H1 (cell line): ENCODE measurements at regions not wholly inside any gene's neighbourhood (a gene's known extent, or its start where the extent isn't known, plus 50 kb on each side); places are given as distances from the start of the nearest gene placed in this dataset.
"Not testable (repeated sequence)": the region's sequence is repeated elsewhere in the genome, so short reads cannot be mapped to it uniquely, and the experiment has no call there.

Experiments
- CTCF ChIA-PET: fragments of 300-600 bp; sonication (Branson Sonifier 250); formaldehyde crosslinking; loops from one replicate; lab custom pipeline; 2021; ENCODE audit not compliant: partially characterized antibody; lab: Charles Lee
- POLR2A ChIA-PET: fragments of 300-600 bp; sonication (Branson Sonifier 250); formaldehyde crosslinking; loops from one replicate; lab custom pipeline; 2021; ENCODE audit warnings: inconsistent platforms; ENCODE audit not compliant: partially characterized antibody; lab: Charles Lee
- DNase-seq, 2 experiments: peaks; one replicate each; pipeline versions ENCODE4 v3.0.0 to v3.0.0-alpha.2; 2010 to 2022; ENCODE audit warnings: low spot score in 2 of 2, low read depth in 1 of 2, mixed read lengths in 1 of 2
- FAIRE-seq: peaks from 2 replicates; lab custom pipeline; 2011; peaks lifted over from hg19 to GRCh38; lab: Jason Lieb, UNC
- H2AFZ ChIP-seq: 2 replicates; pipeline ENCODE4 v1.8.1; 2012; ENCODE audit warnings: low read length, inconsistent platforms
- H2AK5ac ChIP-seq: 2 replicates; pipeline ENCODE4 v1.6.1; 2013; ENCODE audit warnings: low read depth, low read length
- H2BK120ac ChIP-seq: replicated peaks from 2 replicates; pipeline ENCODE3; 2013; ENCODE audit warnings: low read depth, low read length, inconsistent platforms
- H2BK12ac ChIP-seq: 2 replicates; pipeline ENCODE4 v1.6.1; 2013; ENCODE audit warnings: low read depth, low read length
- H2BK15ac ChIP-seq: 2 replicates; pipeline ENCODE4 v1.6.1; 2013; ENCODE audit warnings: low read length
- H2BK20ac ChIP-seq: 2 replicates; pipeline ENCODE4 v1.6.1; 2013; ENCODE audit warnings: low read length
- H2BK5ac ChIP-seq: 2 replicates; pipeline ENCODE4 v1.6.1; 2013; ENCODE audit warnings: low read depth, low read length
- H3K14ac ChIP-seq: 2 replicates; pipeline ENCODE4 v1.6.1; 2013; ENCODE audit warnings: inconsistent platforms; ENCODE audit not compliant: insufficient read length
- H3K18ac ChIP-seq: 2 replicates; pipeline ENCODE4 v1.6.1; 2013; ENCODE audit warnings: low read length; ENCODE audit errors: extremely low read depth
- H3K23ac ChIP-seq: 2 replicates; pipeline ENCODE4 v1.6.1; 2013; ENCODE audit warnings: inconsistent platforms; ENCODE audit not compliant: insufficient read length
- H3K23me2 ChIP-seq: 2 replicates; pipeline ENCODE4 v1.6.1; 2013; ENCODE audit warnings: low read depth, low read length
- H3K27ac ChIP-seq: 2 replicates; pipeline ENCODE4 v1.6.1; 2011; ENCODE audit warnings: low read depth, low read length, inconsistent platforms
- H3K27me3 ChIP-seq, 4 experiments: replicated peaks in 1 of 4; 1 replicate in 1 of 4; 2 replicates in 3 of 4; pipeline versions ENCODE4 v1.6.1 to v1.8.1; 2011 to 2013; ENCODE audit warnings: low read length in 3 of 4, mild to moderate bottlenecking in 3 of 4, inconsistent platforms in 2 of 4, mixed read lengths in 2 of 4, moderate library complexity in 1 of 4; ENCODE audit not compliant: control insufficient read depth in 3 of 4, insufficient read depth in 3 of 4; ENCODE audit errors: extremely low read depth in 1 of 4
- H3K36me3 ChIP-seq, 4 experiments: 2 replicates each; pipeline versions ENCODE4 v1.6.1 to v1.8.1; 2011 to 2013; ENCODE audit warnings: mild to moderate bottlenecking in 4 of 4, low read length in 3 of 4, moderate library complexity in 2 of 4, control low read depth in 1 of 4, inconsistent platforms in 1 of 4; ENCODE audit not compliant: insufficient read depth in 4 of 4, control insufficient read depth in 2 of 4
- H3K4ac ChIP-seq: replicated peaks from 2 replicates; pipeline ENCODE3; 2013; ENCODE audit warnings: low read length, low read depth, mixed read lengths, inconsistent platforms; ENCODE audit not compliant: insufficient read length
- H3K4me1 ChIP-seq, 4 experiments: replicated peaks in 1 of 4; 1 replicate in 1 of 4; 2 replicates in 3 of 4; pipeline versions ENCODE4 v1.6.1 to v1.8.1; 2011 to 2013; ENCODE audit warnings: low read length in 3 of 4, inconsistent platforms in 2 of 4, mixed read lengths in 1 of 4; ENCODE audit not compliant: insufficient read depth in 4 of 4, control insufficient read depth in 3 of 4
- H3K4me2 ChIP-seq, 2 experiments: 2 replicates each; pipeline versions ENCODE4 v1.6.1 to v1.8.1; 2011 to 2013; ENCODE audit warnings: low read depth in 2 of 2, low read length in 2 of 2, control low read depth in 1 of 2, inconsistent platforms in 1 of 2, mild to moderate bottlenecking in 1 of 2; ENCODE audit not compliant: insufficient read depth in 1 of 2
- H3K4me3 ChIP-seq, 4 experiments: fragments of 200-600, 300-600 bp in 1 of 4; sonication (generic), shearing (Covaris generic), sonication (Bioruptor Twin) in 1 of 4; 2 replicates each; pipeline versions ENCODE4 v1.5.1 to v1.8.1; 2011 to 2016; ENCODE audit warnings: low read length in 4 of 4, low read depth in 3 of 4, control low read depth in 2 of 4, inconsistent platforms in 2 of 4, mild to moderate bottlenecking in 2 of 4, mixed read lengths in 1 of 4, moderate library complexity in 1 of 4; ENCODE audit not compliant: insufficient read depth in 2 of 4; ENCODE audit errors: extremely low read depth in 1 of 4
- H3K56ac ChIP-seq: replicated peaks from 2 replicates; pipeline ENCODE3; 2013; ENCODE audit warnings: low read depth, mild to moderate bottlenecking, mixed read lengths, low read length, inconsistent platforms; ENCODE audit not compliant: insufficient read length
- H3K79me1 ChIP-seq: 2 replicates; pipeline ENCODE4 v1.6.1; 2013; ENCODE audit warnings: low read depth, low read length, control low read depth
- H3K79me2 ChIP-seq, 2 experiments: 2 replicates each; pipeline versions ENCODE4 v1.6.1 to v1.8.1; 2012 to 2013; ENCODE audit warnings: low read length in 2 of 2, mild to moderate bottlenecking in 2 of 2, inconsistent platforms in 1 of 2; ENCODE audit not compliant: insufficient read depth in 2 of 2, control insufficient read depth in 1 of 2
- H3K9ac ChIP-seq, 4 experiments: replicated peaks in 1 of 4; 1 replicate in 1 of 4; 2 replicates in 3 of 4; pipeline versions ENCODE4 v1.6.1 to v1.8.1; 2011 to 2013; ENCODE audit warnings: low read depth in 3 of 4, low read length in 3 of 4, control low read depth in 2 of 4, mild to moderate bottlenecking in 2 of 4, moderate library complexity in 2 of 4, inconsistent platforms in 1 of 4; ENCODE audit errors: extremely low read depth in 1 of 4
- H3K9me3 ChIP-seq, 2 experiments: 2 replicates each; pipeline versions ENCODE4 v1.6.1 to v1.8.1; 2012 to 2013; ENCODE audit warnings: mild to moderate bottlenecking in 2 of 2, moderate library complexity in 2 of 2, control low read depth in 1 of 2, inconsistent platforms in 1 of 2, low read depth in 1 of 2, low read length in 1 of 2, mixed read lengths in 1 of 2; ENCODE audit not compliant: insufficient read depth in 2 of 2
- H4K20me1 ChIP-seq, 2 experiments: replicated peaks in 1 of 2; 2 replicates each; pipeline versions ENCODE3 to v1.8.1; 2011 to 2013; ENCODE audit warnings: inconsistent platforms in 2 of 2, low read length in 2 of 2, mild to moderate bottlenecking in 1 of 2; ENCODE audit not compliant: insufficient read depth in 2 of 2, control insufficient read depth in 1 of 2
- H4K5ac ChIP-seq: 2 replicates; pipeline ENCODE4 v1.6.1; 2013; ENCODE audit warnings: low read length, low read depth, mixed read lengths, inconsistent platforms; ENCODE audit not compliant: insufficient read length
- H4K8ac ChIP-seq: 2 replicates; pipeline ENCODE4 v1.8.0; 2013; ENCODE audit warnings: mild to moderate bottlenecking, moderate library complexity, low read length, inconsistent platforms; ENCODE audit not compliant: insufficient read depth; ENCODE audit errors: extremely low read depth
- H4K91ac ChIP-seq: replicated peaks from 2 replicates; pipeline ENCODE3; 2013; ENCODE audit warnings: low read length, mixed read lengths, inconsistent platforms; ENCODE audit not compliant: insufficient read length
- CHD2 ChIP-seq: IDR thresholded peaks from 2 replicates; pipeline ENCODE4 v1.6.1; 2012; ENCODE audit warnings: low read length, improper control_type of control experiment
- GABPA ChIP-seq: IDR thresholded peaks from 2 replicates; pipeline ENCODE4 v1.6.1; 2011; ENCODE audit warnings: mild to moderate bottlenecking, low read length, moderate library complexity, borderline replicate concordance; ENCODE audit not compliant: insufficient read depth
- RBBP5 ChIP-seq: IDR thresholded peaks from 2 replicates; pipeline ENCODE4 v1.7.1; 2012; ENCODE audit warnings: low read depth, mild to moderate bottlenecking, inconsistent platforms, low read length, moderate library complexity, borderline replicate concordance
- WGBS, 2 experiments: shearing (Covaris generic) in 1 of 2; methylation state at CpG; one replicate each; pipeline versions ENCODE4 v1.1.6 to v1.1.7; 2013 to 2015; ENCODE audit warnings: low lambda C conversion rate in 2 of 2, mixed read lengths in 2 of 2, inconsistent platforms in 1 of 2, low coverage in 1 of 2, missing lambda C conversion rate in 1 of 2; ENCODE audit not compliant: insufficient replicate concordance in 2 of 2, insufficient coverage in 1 of 2, insufficient read length in 1 of 2; ENCODE audit errors: extremely low coverage in 1 of 2, missing lambda C conversion rate in 1 of 2; 5-methylcytosine and 5-hydroxymethylcytosine counted together
- TF ChIP-seq, protein P1 (sequence below), 3 experiments: IDR thresholded peaks; 1 replicate in 2 of 3; 2 replicates in 1 of 3; pipeline versions ENCODE4 v1.5.1 to v1.6.1; 2011; ENCODE audit warnings: low read length in 3 of 3, mild to moderate bottlenecking in 3 of 3, inconsistent platforms in 2 of 3, low read depth in 1 of 3, moderate library complexity in 1 of 3; ENCODE audit not compliant: insufficient read depth in 1 of 3; ENCODE audit errors: control extremely low read depth in 1 of 3

DNA sequence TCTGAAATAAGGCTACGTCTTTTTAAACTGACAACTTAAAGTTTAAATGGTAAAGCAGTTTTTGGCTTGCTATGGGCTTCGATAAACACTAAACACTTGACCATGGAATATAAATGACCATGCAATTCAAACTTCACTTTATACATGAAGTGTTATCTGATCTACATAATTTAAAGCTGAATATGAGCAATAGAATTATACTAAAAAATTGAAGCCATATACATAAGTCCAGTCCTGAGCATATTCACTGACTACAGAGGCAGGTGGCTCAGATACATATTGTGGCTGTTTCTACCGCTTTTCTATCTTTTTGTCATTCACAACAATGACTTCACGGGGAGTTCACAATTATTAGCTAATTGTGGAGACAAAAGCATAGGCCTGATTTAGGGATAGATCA is 149.6 kb upstream of the DDIT4L start (continued):
- TF ChIP-seq, protein P1, sequence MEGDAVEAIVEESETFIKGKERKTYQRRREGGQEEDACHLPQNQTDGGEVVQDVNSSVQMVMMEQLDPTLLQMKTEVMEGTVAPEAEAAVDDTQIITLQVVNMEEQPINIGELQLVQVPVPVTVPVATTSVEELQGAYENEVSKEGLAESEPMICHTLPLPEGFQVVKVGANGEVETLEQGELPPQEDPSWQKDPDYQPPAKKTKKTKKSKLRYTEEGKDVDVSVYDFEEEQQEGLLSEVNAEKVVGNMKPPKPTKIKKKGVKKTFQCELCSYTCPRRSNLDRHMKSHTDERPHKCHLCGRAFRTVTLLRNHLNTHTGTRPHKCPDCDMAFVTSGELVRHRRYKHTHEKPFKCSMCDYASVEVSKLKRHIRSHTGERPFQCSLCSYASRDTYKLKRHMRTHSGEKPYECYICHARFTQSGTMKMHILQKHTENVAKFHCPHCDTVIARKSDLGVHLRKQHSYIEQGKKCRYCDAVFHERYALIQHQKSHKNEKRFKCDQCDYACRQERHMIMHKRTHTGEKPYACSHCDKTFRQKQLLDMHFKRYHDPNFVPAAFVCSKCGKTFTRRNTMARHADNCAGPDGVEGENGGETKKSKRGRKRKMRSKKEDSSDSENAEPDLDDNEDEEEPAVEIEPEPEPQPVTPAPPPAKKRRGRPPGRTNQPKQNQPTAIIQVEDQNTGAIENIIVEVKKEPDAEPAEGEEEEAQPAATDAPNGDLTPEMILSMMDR (IDR thresholded peaks at IDR 0.05; ENCODE audit: control extremely low read depth in 1 of 3, insufficient read depth in 1 of 3, low read depth in 1 of 3, low read length in 3 of 3), result no peak
- TF ChIP-seq GABPA (no peak), RBBP5 (no peak), CHD2 (no peak)

DNA sequence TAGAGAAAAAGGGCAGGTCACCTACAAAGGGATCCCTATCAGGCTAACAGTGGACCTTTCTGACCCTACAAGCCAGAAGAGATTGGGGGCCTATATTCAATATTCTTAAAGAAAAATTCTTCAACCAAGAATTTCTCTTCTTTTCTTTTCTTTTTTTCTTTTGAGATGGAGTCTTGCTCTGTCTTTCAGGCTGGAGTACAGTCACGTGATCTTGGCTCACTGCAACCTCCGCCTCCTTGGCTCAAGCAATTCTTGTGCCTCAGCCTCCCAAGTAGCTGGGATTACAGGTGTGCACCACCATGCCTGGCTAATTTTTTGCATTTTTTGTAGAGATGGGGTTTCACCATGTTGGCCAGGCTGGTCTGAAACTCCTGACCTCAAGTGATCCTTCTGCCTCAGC is 143.2 kb upstream of the DDIT4L start:
- H2BK5ac ChIP-seq, H3K23ac ChIP-seq, H3K4me2 ChIP-seq, H3K27ac ChIP-seq, H3K27me3 ChIP-seq, H2BK120ac ChIP-seq, POLR2A ChIA-PET, H2AK5ac ChIP-seq, H3K9me3 ChIP-seq, H3K79me1 ChIP-seq, H2BK15ac ChIP-seq, H3K9ac ChIP-seq, H3K56ac ChIP-seq, H3K23me2 ChIP-seq, H4K5ac ChIP-seq, H3K36me3 ChIP-seq, H3K4ac ChIP-seq, H2AFZ ChIP-seq, H2BK12ac ChIP-seq, H4K8ac ChIP-seq, CTCF ChIA-PET, FAIRE-seq, DNase-seq, H3K79me2 ChIP-seq, H3K4me3 ChIP-seq, H3K4me1 ChIP-seq, H3K14ac ChIP-seq, H4K20me1 ChIP-seq, H2BK20ac ChIP-seq, H3K18ac ChIP-seq, H4K91ac ChIP-seq: not testable (repeated sequence)
- 90% methylated on average over 2 of the region's 2 CpGs; no CpG with 5 or more reads in 1 of the 2 experiments for WGBS, 2 experiments
